Esophagus squamous epithelium (tissue), 4 donors: ENCODE measurements at regions not wholly inside any gene's neighbourhood (a gene's known extent, or its start where the extent isn't known, plus 50 kb on each side); places are given as distances from the start of the nearest gene placed in this dataset.

Source experiments
- POLR2A ChIP-seq, 4 donors: fragments of 450-650 bp; IDR thresholded peaks; one replicate each; pipeline ENCODE4 v1.6.1; 2017; ENCODE audit warnings: antibody characterized with exemption in 4 of 4, mild to moderate bottlenecking in 4 of 4, moderate library complexity in 3 of 4
- TF ChIP-seq, protein P1 (sequence below), 6 experiments: fragments of 450-650 bp in 4 of 6; fragments of 200-600 bp in 2 of 6; sonication (generic) in 2 of 6; IDR thresholded peaks; one replicate each; pipeline ENCODE4 v1.5.1; 2016 to 2019; ENCODE audit warnings: antibody characterized with exemption in 6 of 6, mild to moderate bottlenecking in 4 of 6, moderate library complexity in 4 of 6

GRCh38 chr18:27423581-27423980, 238.5 kb upstream of the CHST9 start:
- TF ChIP-seq, protein P1, sequence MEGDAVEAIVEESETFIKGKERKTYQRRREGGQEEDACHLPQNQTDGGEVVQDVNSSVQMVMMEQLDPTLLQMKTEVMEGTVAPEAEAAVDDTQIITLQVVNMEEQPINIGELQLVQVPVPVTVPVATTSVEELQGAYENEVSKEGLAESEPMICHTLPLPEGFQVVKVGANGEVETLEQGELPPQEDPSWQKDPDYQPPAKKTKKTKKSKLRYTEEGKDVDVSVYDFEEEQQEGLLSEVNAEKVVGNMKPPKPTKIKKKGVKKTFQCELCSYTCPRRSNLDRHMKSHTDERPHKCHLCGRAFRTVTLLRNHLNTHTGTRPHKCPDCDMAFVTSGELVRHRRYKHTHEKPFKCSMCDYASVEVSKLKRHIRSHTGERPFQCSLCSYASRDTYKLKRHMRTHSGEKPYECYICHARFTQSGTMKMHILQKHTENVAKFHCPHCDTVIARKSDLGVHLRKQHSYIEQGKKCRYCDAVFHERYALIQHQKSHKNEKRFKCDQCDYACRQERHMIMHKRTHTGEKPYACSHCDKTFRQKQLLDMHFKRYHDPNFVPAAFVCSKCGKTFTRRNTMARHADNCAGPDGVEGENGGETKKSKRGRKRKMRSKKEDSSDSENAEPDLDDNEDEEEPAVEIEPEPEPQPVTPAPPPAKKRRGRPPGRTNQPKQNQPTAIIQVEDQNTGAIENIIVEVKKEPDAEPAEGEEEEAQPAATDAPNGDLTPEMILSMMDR (IDR thresholded peaks at IDR 0.05): no peak
- TF ChIP-seq POLR2A (IDR thresholded peaks at IDR 0.05): no peak
